ENCODE measurements at regions not wholly inside any gene's neighbourhood (a gene's known extent, or its start where the extent isn't known, plus 50 kb on each side); places are given as distances from the start of the nearest gene placed in this dataset.

GRCh38 chr6:51029561-51029960, 210.9 kb downstream of the TFAP2B start:
- TF ChIP-seq CTCF (conservative IDR thresholded peaks at IDR 0.05; ENCODE audit: low read depth in 2 of 2) (no peak), REST (IDR thresholded peaks at IDR 0.05; ENCODE audit: unreplicated experiment) (no peak), POLR2AphosphoS5 (IDR thresholded peaks at IDR 0.05; ENCODE audit: low read depth) (no peak), ZNF114 (CRISPR knock-in tag; IDR thresholded peaks at IDR 0.05) (no peak), EZH2phosphoT487 (IDR thresholded peaks at IDR 0.05; ENCODE audit: unreplicated experiment) (no peak), CREB1 (CRISPR knock-in tag; IDR thresholded peaks at IDR 0.05; ENCODE audit: low read depth) (no peak), EZH2 (IDR thresholded peaks at IDR 0.05; ENCODE audit: low read depth, unreplicated experiment) (no peak), NANOG (IDR thresholded peaks at IDR 0.05; ENCODE audit: borderline replicate concordance) (no peak), JUNB (IDR thresholded peaks at IDR 0.05; ENCODE audit: unreplicated experiment) (no peak), ETS1 (IDR thresholded peaks at IDR 0.05) (no peak)
